SK-MEL-5 (cell line): ENCODE measurements at regions not wholly inside any gene's neighbourhood (a gene's known extent, or its start where the extent isn't known, plus 50 kb on each side); places are given as distances from the start of the nearest gene placed in this dataset.

ENCODE experiments used
- DNase-seq: peaks from one replicate; pipeline ENCODE4 v3.0.0-alpha.2; 2016; ENCODE audit warnings: low read depth, low spot score
- in situ Hi-C: cut with HindIII; loops from 2 replicates; pipeline ENCODE4 v1.10.0; 2016; ENCODE audit warnings: low sequenced_read_pairs, high pct_unique_total_duplicates, low pct_unique_long_range_greater_than_20kb

GRCh38 chrX:101729986-101730385 is 70.3 kb upstream of the ARMCX2 start:
- in situ Hi-C loops = no loop called here
- DNase-seq = no peak
